Neural crest cell (in vitro differentiated cells): ENCODE measurements at regions not wholly inside any gene's neighbourhood (a gene's known extent, or its start where the extent isn't known, plus 50 kb on each side); places are given as distances from the start of the nearest gene placed in this dataset.
"Not testable (repeated sequence)": the region's sequence is repeated elsewhere in the genome, so short reads cannot be mapped to it uniquely, and the experiment has no call there.

Experiments used
- DNase-seq: peaks from one replicate; pipeline ENCODE4 v3.0.0; 2021; ENCODE audit warnings: low read depth, mixed read lengths, low spot score
- H3K27ac Mint-ChIP-seq: one replicate; pipeline ENCODE4 v1.8.0; 2021; ENCODE audit warnings: mild to moderate bottlenecking, mixed read lengths; ENCODE audit not compliant: unreplicated experiment
- H3K27me3 Mint-ChIP-seq: 2 replicates; pipeline ENCODE4 v1.8.0; 2021; ENCODE audit warnings: low read depth, mild to moderate bottlenecking, mixed read lengths
- H3K36me3 Mint-ChIP-seq: 2 replicates; pipeline ENCODE4 v1.8.0; 2021; ENCODE audit warnings: low read depth, mild to moderate bottlenecking, mixed read lengths
- H3K4me1 Mint-ChIP-seq: 2 replicates; pipeline ENCODE4 v1.8.0; 2021; ENCODE audit warnings: mixed read lengths
- H3K4me3 Mint-ChIP-seq: one replicate; pipeline ENCODE4 v1.8.0; 2021; ENCODE audit warnings: mild to moderate bottlenecking, mixed read lengths
- H3K9me3 Mint-ChIP-seq: 2 replicates; pipeline ENCODE4 v1.8.0; 2021; ENCODE audit warnings: mixed read lengths
- TF ChIP-seq, protein P1 (sequence below): fragments of 200-600 bp; sonication (generic); conservative IDR thresholded peaks from 2 replicates; pipeline ENCODE4 v1.5.0; 2021; ENCODE audit warnings: antibody characterized with exemption, mild to moderate bottlenecking

GRCh38 chr5:60485361-60485760 is 214.6 kb downstream of the DEPDC1B start:
- Mint-ChIP-seq H3K36me3 (no peaks in the 10 kb centered on the region), H3K9me3 (no peaks in the 10 kb centered on the region), H3K4me1 (peaks cover 17% of the 10 kb centered on the region), H3K27me3 (no peaks in the 10 kb centered on the region), H3K27ac (no peak overlapping the region), H3K4me3 (no peak overlapping the region)
- DNase-seq: no peak
- TF ChIP-seq, protein P1, sequence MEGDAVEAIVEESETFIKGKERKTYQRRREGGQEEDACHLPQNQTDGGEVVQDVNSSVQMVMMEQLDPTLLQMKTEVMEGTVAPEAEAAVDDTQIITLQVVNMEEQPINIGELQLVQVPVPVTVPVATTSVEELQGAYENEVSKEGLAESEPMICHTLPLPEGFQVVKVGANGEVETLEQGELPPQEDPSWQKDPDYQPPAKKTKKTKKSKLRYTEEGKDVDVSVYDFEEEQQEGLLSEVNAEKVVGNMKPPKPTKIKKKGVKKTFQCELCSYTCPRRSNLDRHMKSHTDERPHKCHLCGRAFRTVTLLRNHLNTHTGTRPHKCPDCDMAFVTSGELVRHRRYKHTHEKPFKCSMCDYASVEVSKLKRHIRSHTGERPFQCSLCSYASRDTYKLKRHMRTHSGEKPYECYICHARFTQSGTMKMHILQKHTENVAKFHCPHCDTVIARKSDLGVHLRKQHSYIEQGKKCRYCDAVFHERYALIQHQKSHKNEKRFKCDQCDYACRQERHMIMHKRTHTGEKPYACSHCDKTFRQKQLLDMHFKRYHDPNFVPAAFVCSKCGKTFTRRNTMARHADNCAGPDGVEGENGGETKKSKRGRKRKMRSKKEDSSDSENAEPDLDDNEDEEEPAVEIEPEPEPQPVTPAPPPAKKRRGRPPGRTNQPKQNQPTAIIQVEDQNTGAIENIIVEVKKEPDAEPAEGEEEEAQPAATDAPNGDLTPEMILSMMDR: no peak

DNA sequence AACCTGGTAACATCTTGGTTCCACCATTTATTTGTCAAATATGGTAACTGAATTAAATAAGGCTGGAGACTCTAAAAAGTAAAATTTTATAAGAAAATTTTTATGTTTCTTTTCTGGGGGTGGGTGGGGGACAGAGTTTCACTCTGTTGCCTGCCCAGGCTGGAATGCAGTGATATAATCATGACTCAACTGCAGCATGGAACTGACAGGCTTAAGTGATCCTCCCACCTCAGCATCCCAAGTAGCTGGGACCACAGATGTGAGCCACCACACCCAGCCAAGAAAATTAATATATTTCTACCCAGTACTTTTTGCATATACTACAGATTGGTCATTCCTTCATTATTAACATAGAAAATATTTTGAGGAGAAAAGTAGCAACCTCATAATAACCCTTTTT is 216.9 kb downstream of the DEPDC1B start:
- H3K4me1 Mint-ChIP-seq: peaks cover 7% of the 10 kb centered on the region
- H3K27me3 Mint-ChIP-seq: no peaks in the 10 kb centered on the region
- TF ChIP-seq, protein P1: no peak
- H3K36me3 Mint-ChIP-seq: no peaks in the 10 kb centered on the region
- no peak overlapping the region for H3K4me3 Mint-ChIP-seq
- peaks cover 5% of the 10 kb centered on the region for H3K9me3 Mint-ChIP-seq
- H3K27ac Mint-ChIP-seq: no peak overlapping the region
- DNase-seq: no peak

DNA sequence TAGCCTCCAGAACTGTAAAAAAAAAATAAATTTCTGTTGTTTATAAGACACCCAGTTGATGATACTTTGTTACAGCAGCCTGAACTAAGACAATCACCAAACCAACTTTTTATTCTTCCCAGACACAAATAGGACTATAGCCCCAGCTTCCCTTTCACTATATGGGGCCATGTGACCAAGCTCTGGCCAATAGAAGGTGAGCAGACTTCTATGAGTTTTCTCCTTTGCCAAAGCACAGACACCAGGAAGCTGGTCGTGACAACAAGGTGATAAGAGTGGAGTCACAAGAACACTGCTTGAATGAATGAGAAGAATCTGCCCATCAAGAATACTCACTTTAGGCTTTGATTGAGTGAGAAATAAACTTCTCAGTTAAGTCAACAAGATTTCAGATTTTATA is 217.7 kb downstream of the DEPDC1B start:
- H3K4me1 Mint-ChIP-seq: peaks cover under 1% of the 10 kb centered on the region
- no peak for DNase-seq
- H3K9me3 Mint-ChIP-seq: peaks cover 5% of the 10 kb centered on the region
- H3K4me3 Mint-ChIP-seq: no peak overlapping the region
- H3K27ac Mint-ChIP-seq: no peak overlapping the region
- TF ChIP-seq, protein P1: no peak
- no peaks in the 10 kb centered on the region for H3K27me3 Mint-ChIP-seq
- H3K36me3 Mint-ChIP-seq: no peaks in the 10 kb centered on the region

DNA sequence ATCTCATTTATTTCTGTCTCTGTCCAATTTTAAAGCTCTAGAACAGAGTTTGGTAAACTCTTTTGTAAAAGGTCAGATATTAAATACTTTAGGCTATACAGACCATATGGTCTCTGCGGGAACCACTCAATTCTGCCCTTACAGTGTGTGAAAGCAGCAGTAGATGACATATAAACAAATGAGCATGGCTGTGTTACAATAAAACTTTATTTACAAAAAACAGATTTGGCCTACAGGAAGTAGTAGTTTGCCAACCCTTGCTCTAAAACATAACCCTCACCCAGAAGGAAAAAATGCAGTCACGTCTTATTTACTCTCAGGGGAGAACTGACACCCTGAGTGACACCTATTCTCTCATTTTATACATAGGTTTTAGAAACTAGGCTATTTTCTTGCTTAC is 220.4 kb downstream of the DEPDC1B start:
- Mint-ChIP-seq H3K4me1 (no peaks in the 10 kb centered on the region), H3K9me3 (peaks cover 5% of the 10 kb centered on the region), H3K27me3 (no peaks in the 10 kb centered on the region), H3K36me3 (no peaks in the 10 kb centered on the region), H3K4me3 (no peak overlapping the region), H3K27ac (no peak overlapping the region)
- no peak for DNase-seq
- TF ChIP-seq, protein P1: no peak

- no peak for DNase-seq
- Mint-ChIP-seq H3K36me3 (no peaks in the 10 kb centered on the region), H3K4me3 (no peak overlapping the region), H3K27me3 (no peaks in the 10 kb centered on the region), H3K9me3 (peaks cover 5% of the 10 kb centered on the region), H3K4me1 (no peaks in the 10 kb centered on the region), H3K27ac (no peak overlapping the region)
- TF ChIP-seq, protein P1: no peak
These were observed 222.1 kb downstream of the DEPDC1B start for GRCh38 chr5:60477849-60478248.

DNA sequence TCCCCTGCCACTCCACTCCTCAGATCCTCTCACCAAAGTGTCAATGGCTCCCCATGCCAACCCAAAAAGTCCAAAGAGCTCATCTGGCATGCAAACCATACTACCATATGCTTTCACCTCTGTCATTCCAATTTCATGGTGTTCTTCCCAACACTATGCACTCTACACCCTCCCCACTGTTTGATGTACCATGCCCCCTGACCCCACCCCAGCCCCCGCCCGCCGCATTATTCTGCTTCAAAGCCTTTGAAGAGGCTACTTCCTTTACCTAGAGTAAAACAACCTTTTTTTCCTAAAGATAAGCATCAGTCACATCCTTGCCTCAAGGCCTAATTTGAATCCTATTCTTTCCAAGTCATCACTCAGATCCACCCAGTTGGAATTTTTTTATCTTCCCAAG is 226.3 kb downstream of the DEPDC1B start:
- Mint-ChIP-seq H3K27ac (peak overlapping the region; percentile 83), H3K9me3 (peaks cover 7% of the 10 kb centered on the region), H3K27me3 (no peaks in the 10 kb centered on the region), H3K4me3 (no peak overlapping the region), H3K4me1 (no peaks in the 10 kb centered on the region), H3K36me3 (no peaks in the 10 kb centered on the region)
- TF ChIP-seq, protein P1: no peak
- no peak for DNase-seq

GRCh38 chr5:60473027-60473426 is 226.9 kb downstream of the DEPDC1B start:
- not testable (repeated sequence) for DNase-seq, H3K9me3 Mint-ChIP-seq, H3K27ac Mint-ChIP-seq, H3K4me3 Mint-ChIP-seq, H3K36me3 Mint-ChIP-seq, H3K27me3 Mint-ChIP-seq, H3K4me1 Mint-ChIP-seq
